SH-SY5Y (cell line): ENCODE measurements at regions not wholly inside any gene's neighbourhood (a gene's known extent, or its start where the extent isn't known, plus 50 kb on each side); places are given as distances from the start of the nearest gene placed in this dataset.

Source experiments
- GATA2 ChIP-seq: IDR thresholded peaks from 2 replicates; pipeline ENCODE4 v1.6.1; 2011; ENCODE audit warnings: mild to moderate bottlenecking, low read depth, low read length
- GATA3 ChIP-seq: IDR thresholded peaks from 2 replicates; pipeline ENCODE4 v1.6.1; 2011; ENCODE audit warnings: low read depth, mild to moderate bottlenecking, low read length, moderate library complexity

GRCh38 chr4:85116008-85116407 lies 149.5 kb upstream of the WDFY3 start:
- TF ChIP-seq GATA2, result no peak
- no peak for TF ChIP-seq GATA3
